HG03175 (cell line): ENCODE measurements at regions not wholly inside any gene's neighbourhood (a gene's known extent, or its start where the extent isn't known, plus 50 kb on each side); places are given as distances from the start of the nearest gene placed in this dataset.

Source experiments
- ATAC-seq: cut with Tn5 transposase; IDR thresholded peaks from one replicate; pipeline ENCODE4 v1.9.1; 2021; ENCODE audit warnings: mild to moderate bottlenecking, moderate library complexity; ENCODE audit not compliant: unreplicated experiment

DNA sequence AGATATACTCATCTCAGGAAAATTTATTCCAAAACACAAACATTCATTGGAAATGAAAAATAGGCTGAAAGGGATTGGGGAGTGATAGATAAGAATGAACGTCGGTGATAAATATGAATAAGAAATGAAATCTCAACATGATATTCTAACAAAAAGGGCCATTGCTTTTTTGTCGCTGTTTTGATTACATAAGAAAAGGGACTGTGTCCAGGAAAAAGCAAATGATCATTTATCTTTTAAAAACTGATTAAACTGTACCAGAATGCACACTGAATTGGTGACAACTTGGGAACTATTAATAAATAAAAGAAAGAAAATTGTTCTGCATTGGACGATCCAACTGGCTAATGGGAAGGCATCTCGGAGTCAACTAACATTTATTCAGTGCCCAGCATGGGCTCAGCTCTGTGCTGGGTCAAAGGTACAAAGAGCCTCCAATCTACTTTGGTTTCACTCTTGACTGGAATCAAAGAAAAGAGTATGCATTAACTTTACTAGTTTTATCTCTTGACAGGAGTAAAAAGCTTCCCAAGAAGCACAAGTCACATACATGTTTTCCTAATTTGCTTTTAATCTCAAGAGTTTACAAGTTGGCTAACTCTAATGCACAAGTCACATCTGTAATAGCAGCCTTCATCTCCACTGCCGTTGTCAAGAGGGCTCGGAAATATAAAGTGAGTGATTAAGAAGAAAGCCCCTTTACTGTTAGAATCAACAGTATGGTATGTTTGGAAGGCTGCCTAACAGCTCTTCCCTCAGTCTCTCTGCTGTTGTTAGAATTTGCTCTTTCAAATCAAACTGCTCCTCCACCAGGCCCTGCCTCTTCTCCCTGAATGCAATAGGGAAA is 280.0 kb downstream of the IGSF11 start:
- no peak for ATAC-seq

DNA sequence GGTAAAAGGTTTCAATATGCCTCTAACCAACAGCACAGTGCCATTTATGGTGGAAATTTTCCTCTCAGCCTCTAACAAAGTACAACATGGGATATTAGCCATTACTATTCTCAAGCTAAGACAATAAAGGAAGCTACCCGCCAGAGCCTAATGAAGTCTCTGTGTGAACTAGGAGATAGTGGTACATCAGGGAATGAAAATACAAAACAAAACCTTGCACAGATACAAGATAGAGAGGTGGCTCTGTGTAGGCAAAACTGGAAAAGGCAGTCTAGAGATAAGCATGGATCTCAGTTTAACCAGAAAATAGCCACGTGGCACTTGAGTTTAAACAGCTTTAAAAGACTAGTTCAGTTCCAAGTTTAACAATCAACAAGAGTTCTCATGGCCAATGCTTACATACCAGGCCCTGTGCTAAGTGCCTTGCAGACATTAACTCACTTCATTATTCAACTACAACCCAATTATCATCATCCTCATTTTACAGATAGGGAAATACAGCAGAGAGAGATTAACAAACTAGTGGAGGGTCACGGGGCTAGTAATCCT is 279.3 kb downstream of the IGSF11 start:
- ATAC-seq = no peak

DNA sequence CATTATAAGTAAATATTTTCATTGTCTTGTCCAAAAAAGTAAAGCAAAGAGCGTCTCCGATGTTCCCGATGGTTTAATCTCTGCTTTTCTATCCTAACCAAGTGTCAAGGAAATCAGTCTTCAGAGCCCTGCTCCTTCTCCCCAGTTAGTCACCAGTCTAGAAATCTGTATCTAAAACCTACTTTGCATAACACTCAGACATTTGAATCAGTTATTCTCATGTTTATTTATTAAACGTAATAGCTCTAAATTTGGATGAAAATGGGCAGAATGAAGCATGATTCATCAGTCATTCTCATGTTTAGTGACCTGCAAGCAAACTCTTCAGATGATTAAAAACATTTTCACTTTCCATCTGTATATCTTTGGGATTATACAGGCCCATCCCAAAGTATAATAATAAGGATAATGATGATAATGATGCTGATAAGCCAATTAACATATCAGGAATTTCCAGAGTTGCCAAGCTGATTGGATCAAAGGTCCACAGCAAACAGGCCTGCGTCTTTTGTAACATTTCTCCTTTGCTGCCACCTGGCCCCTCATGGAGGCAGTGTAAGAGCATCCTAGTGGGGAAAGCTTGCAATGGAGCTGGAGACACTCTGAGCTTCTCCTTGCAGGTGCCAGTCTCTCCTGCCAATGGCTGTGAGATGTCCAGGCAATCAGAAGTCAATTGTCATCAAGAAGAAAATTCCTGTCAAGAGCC is 273.9 kb downstream of the IGSF11 start:
- ATAC-seq = peak; percentile 42

DNA sequence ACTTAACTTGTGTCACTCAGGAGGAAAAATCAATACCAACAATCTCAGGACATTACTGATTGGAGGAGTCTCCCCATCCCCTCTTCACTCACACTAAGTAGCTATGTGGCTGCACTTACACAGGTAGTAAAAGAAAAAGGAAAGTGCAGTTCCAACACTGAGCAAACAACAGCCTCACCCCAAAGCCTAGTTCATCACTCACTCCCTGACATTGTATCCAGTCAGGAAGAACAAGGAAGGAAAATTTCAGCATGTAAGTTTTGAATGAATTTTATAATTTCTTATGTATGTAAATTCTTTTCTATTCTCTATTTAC is 273.4 kb downstream of the IGSF11 start:
- peak; percentile 17 for ATAC-seq

DNA sequence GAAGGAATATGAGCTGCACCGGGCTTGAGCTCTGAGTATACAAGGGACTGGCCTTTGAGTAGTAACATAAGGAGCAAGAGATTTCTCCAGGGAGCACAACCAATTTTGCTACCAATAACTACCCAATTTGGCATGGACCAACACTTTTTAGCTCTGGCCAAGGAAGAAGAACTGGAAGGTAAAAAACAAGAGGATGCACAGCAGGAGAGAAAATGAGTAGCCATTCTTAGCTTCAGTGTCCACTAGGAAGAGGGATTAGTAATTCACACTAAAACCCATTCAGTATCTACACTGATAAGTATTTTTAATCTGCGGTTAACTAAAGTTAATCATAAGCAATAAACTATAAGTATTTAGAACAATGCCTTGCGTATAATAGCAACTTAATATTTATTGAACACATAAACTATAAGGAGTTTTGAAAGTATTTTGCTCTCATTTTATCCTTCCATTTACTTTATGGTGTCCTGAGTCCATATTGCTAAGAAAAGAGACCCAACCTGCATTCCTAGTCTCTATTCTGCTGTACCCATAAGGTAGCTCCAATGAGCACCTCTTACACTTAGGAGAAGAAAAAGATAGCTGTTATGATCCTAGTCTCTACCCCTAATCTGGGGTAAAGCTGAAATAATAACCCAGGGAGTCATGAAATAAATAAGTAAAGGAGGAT is 268.9 kb downstream of the IGSF11 start:
- ATAC-seq = no peak

DNA sequence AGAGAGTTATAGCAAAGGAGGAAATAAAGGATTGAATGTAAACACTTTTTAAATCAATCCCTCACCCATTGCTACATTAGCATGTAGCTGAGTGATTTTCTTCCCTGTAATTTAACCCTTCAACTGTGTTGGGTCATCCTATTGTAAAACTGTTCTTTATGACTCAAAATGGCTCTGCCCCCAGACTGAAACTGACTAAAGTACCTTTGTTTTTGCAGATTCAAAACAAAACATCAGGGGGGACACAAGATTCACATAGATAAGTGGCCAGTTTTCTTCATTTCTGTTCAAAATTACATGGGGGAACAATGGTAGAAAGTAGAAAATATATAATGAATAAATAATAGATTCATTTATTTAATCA is 268.4 kb downstream of the IGSF11 start:
- no peak for ATAC-seq

DNA sequence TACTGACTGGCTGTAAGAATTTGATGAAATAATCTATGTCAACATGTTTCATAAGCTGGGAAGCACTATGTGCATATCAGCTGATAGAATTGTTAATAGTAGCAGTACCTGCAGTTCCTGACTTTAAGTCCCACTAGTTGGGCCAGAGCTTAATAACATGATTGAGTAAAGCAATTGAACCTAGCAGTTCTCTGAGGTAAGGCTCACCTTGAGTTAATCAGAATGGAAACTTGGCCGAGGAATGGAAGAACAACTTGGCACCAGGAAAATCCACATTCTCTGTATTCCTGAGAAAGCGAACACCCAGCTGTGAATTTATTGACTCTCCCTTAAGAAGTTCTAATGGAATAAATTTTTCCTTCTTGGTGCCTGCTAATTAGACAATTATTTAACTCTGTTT is 262.6 kb downstream of the IGSF11 start:
- no peak for ATAC-seq

DNA sequence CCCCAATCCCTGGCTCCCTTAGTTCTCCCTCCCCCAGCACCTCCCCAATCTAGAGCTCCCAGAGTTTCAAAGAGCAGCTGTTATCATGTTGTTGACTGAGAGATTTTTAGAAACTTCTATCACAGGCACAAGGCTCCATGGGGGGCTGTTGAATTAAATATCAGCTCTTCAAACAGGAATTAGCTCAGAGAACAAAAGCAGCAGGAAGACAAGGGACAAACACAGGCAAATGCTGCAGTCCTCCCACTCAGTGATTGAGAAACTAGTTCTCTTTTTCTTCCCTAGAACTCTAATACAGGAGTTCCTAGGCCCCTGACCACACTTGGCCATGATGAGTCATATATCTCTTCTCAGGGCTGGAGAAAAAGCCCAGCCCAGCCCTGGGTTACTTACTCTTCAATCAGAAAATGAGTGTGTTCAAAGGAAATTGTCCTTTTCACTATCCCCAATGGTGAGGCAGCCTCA is 262.1 kb downstream of the IGSF11 start:
- peak; percentile 96 for ATAC-seq

DNA sequence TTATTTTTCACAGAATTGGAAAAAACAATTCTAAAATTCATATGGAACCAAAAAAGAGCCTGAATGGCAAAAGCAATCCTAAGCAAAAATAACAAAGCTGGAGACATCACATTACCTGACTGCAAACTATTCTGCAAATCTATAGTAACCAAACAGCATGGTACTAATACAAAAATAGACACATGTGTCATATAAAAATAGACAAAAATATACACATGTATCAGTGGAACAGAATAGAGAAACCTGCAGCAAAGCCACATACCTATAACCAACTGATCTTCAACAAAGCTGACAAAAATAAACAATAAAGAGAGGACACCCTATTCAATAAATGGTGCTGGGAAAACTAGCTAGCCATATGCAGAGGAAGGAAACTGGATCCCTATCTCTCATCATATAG is 259.6 kb downstream of the IGSF11 start:
- no peak for ATAC-seq

DNA sequence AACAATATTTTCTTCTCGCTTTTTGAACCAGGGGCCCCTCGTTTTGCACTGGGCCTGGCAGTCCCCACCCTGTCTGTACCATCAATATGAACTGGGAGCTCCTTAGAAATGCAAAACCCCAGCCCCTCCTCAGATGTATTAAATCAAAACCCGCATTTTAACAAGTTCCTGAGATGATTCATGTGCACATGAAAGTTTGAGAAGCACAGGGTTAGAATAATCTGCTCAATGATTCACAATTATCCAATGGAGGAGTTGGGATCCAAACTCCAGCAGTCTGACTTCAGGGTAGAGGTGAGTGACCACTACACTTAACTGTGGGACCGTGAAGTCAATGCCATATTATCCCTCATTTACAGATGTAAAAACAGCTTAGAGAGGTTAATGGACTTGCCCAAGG is 256.4 kb downstream of the IGSF11 start:
- ATAC-seq = no peak

DNA sequence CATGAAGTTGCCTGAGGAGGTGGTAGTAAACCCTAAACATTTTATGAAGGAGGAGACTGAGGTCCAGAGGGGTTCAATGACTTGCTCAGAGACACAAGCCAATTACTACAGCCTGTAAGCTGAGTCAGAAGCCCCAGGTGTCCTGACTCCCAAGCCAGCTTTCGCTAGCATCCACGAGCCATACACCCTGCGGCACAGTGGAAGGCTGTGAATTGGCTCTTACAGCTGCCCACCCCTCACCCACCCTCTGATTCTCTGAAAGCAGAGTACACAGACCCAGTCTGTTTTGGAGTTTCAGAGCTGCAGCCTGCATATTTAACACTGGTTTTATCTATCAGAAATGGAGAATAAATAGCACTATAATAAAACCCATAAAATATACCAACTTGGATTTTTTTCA is 253.4 kb downstream of the IGSF11 start:
- ATAC-seq = no peak

DNA sequence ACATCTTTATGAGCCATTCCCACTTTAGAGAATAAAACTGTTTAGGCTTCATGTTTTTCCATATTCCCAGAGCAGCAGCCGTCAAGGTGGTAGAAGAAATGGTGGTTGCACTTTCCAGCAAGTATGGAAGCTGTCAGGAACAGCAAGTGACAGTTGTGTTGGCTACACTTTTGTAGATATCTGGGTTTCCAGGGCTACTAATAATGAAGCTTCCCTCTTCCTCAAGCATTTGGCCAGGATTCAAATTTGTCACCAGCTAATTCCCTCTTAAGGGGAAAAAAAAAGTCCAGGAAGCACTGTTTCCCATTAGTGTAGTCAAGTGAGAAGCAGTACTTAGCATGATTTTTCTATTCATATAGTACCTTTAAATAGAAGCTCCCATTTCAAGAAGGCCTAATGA is 252.8 kb downstream of the IGSF11 start:
- no peak for ATAC-seq

DNA sequence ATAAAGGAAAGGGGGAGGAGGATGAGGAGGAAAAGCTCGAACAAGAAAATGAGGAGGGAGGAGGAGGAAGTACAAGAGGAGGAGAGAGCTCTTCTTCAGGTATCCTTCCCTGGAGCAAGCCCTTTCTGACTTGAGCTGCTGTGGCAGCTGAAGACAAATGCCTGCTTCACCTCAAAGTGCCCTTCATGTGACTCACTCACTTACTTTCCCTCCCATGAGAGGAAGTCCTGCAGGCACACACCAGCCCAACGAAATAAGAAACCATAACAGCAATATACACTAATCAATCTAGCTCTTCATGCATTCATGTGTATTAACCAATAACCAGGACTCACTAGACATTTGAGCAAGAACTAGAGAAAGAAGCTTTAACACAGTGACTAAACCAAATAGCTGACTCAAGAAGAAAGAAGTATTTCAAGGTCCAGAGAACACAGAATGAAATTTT is 251.9 kb downstream of the IGSF11 start:
- ATAC-seq = peak; percentile 94

DNA sequence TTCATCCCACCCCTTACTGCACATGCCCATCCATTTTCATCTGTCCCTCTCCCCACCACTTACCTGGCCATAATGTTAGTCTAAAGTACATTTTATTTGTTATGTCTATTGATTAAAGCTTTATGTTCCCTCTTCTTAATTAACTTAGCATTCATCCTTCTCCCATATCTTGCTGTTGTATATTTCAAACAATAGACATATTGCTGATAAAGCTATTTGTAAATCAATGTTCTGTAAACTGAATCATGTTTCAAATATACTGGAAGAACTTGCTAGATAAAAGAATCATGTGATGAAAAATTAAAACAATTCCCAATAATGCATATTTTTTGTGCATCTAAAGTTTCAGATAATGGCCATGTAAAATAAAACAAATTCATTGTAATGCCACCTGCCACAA is 249.2 kb downstream of the IGSF11 start:
- no peak for ATAC-seq

DNA sequence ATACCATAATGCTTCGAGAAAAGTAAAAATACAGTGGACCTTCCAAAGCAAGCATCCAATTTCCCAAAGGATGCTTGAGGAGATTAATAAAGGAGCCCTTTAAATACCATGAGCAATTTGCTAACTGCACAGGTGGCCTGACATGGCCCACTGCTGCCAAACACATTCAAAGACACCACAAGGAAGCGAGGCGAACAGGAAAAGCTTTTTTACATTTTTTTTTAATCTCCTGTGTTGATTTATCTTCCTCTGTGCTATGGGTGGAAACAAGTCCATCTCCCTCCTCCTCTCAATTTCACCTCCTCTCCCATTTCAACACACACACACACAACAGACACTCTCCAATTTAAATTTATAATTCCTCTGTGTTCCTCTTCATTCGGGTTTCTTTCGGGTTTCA is 243.4 kb downstream of the IGSF11 start:
- no peak for ATAC-seq

DNA sequence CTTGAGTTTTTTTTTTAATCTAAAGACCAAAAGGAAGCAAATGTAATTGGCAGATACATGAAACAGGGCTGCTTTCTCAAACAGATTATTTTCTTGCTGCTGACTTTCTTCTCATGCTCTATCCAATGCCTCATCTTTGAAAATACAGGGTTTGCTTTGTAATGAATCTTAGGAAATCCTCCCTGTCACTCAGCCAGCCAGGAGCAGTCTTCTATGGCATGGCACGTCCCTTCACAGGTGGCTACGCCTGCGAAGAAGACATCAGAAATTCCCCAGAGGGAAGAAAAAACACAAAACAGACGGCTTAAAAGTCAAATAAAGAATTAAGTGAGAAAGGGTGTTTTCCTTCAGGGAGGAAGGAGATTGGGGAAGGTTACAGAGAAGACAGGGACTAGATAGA is 242.5 kb downstream of the IGSF11 start:
- no peak for ATAC-seq

DNA sequence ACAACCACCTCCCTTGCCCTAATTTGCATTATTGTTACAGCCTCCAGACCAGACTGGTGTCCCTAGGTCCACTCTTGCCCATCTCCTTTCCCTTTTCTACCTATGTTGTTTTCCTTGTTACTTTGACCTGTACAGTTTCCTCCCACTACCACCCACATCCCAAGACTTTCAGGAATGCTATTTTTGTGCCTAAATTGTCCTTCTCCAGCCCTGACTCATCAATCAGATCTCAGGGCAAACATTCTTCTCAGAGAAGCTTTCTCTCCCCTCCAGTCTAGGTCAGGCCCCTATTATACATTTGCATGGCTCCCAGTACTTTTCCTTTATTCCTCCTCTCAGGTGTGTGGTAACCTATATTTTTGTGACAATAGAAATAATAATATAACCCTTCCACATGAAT is 241.5 kb downstream of the IGSF11 start:
- ATAC-seq = no peak

DNA sequence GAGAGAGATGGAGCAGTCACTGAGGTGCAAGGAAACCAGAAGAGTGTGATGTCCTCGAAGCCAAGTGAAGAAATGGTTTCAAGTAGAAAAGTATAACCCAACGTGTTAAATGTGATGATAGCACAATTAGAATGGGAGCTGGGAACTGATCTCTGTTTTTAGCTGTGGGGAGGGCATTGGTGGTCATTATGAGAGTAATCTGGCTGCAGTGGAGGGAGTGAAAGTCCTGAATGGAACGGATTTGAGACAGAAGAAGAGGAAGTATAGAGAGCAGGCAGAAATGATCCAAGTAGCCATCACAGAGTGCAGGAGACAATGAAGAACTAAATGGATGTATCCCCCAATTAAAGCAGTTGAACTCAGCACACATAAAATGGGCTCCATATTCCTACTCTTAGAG is 235.3 kb downstream of the IGSF11 start:
- no peak for ATAC-seq

DNA sequence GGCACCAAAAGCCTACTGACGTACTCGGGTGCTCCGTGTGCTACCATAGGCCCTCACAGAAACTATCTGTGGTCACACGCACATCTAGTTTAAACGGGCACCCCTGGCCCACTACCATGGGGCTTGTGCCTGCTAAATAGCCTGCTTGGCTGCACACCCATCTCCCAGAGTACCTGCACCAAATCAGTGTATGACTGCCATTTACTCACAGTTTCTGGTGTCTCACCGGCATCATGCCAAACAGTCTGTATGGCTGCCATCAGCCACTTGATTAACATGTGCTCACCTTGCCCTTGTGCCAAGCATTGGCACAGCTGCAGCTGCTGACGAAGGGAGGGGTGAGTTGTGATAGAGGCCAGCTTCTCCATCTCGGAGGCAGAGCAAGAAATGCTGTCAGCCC is 232.7 kb downstream of the IGSF11 start:
- no peak for ATAC-seq

DNA sequence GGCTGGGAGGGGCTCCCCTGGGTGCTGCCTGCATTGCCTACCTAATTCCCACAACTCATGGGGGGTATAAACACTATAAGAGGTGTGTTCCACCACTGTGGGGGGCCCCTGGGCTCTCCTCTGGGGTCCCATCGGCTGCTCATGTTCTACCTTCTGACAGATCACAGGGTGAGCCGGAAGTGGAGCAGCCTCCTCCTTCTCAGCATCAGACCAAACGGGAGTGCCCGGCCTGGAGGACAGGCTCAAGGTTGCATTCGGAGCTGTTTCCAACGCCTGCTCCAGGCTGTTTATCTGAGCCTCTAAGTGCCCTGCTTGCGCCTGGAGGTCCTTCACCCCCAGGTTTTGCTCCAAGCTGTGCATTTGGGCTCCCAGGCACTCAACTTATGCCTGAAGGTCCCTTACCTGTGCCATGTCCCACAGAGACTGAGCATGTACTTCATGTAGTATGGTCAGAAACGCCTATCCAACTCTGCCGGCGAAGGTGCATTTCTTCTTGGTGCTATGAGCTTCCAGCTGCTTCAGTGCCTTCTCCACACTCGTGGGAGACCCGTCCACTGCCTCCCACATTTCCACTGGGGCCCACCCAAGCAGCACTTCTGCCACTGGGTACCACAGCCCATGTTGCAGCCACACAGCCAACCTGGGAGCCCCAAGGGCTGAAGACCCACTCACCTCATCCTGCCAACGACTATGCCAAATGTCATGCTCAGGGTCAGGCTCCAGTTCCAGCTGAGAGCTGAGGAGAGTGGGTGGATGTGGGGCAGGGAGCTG is 232.1 kb downstream of the IGSF11 start:
- ATAC-seq = no peak

DNA sequence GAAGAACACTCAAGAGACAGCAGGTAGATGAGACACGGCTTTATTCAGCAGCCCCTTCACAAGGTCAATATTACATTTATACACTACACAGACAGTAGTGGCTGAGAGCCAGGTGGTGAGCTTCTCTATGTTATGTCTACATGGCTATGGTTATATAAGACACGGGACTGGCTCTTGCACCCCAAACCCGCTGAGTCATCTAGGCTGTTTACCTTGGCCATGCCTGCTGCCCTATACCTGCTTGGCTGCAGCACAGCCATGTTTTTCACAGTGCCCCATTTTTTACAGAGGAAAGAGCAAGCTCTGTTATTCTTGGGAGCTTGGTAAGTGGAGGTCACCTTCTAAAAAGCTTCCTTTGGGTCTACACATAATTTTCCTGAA is 231.6 kb downstream of the IGSF11 start:
- ATAC-seq = no peak
